Stimulated activated CD4-positive, alpha-beta T cell treated with anti-CD3 and anti-CD28 coated beads, Interleukin-2, amount 100 ng/mL, for 24 hours (primary cell): ENCODE measurements at regions not wholly inside any gene's neighbourhood (a gene's known extent, or its start where the extent isn't known, plus 50 kb on each side); places are given as distances from the start of the nearest gene placed in this dataset.
"Not testable (repeated sequence)": the region's sequence is repeated elsewhere in the genome, so short reads cannot be mapped to it uniquely, and the experiment has no call there.

Experiments used
- DNase-seq, 2 donors: peaks; one replicate each; pipeline ENCODE4 v3.0.0-alpha.2; 2020

DNA sequence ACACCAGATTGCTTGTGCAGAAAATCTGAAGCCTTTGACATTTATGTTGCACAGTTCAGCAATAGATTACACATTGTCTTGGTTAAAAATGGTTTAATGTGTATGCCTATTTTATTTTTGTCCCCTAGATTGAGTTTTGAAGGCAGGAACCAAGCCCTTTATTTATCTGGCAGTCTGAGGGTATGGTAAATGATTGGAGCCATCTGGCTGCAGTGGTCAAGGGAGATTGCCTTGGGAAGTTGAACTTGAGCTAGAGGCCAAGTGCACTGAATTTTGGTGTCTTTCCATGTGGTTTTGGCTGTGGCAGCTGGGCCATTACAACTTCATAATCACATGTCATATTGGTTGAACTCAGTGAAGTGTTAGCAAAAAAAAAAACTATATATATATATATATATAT lies 248.7 kb upstream of the C2CD4B start:
- DNase-seq: no peak

DNA sequence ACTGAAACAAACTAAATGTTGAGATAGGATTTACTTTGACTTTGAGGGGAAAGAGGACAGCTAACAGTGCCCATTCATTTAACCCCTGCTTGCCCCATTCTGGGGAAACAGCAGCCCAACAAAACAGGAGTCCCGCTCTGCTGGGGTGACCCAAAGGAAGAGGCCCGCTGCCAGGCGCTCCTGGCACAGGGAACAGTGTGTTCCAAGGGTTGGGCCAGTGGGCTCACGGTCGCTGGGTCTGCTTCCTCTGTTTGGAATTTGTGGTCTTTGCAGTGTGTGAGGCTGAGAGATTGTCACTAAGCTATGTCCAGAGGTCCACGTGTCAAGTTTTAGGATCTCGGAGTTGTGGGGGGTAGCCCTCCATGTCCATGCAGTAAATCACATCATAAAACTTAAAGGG lies 250.4 kb upstream of the C2CD4B start:
- DNase-seq: no peak

DNA sequence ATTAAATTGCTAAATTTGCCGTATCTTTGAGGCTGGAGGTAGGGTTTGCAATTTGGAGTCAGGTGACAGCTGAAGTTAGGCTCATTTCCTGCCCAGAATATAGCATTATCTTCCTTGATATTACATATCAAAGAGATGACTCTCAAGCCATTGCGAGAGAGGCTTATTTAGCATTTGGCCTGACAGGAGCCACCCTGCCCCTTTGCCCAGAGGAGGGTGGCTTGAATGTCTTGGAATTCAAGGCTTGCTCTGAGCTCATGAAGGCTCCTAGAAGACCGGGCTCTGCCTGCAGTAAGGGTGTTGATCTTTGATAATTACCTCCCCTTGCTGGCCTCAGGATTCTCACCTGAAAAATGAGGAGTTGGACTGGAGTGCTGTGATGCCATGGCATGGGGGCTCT lies 251.4 kb upstream of the C2CD4B start:
- DNase-seq: no peak

DNA sequence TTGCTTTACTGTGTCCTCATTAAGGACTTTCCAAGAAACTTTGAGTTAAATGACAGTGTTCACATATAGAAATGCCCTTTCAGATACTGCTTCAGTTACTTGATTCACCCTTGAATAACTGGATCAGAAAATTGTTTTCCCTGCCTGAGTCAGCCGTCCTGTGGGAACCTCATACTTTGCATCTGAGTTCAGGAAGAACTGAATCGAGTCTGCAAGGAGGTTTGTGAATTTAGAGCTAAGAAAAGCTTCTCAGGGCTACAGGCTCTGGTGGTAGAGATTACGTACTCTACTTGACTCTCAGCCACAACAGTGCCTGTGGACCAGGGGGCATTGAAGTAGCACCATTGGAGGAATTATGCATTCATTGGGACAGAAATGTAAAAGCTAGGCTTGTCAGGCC lies 252.4 kb upstream of the C2CD4B start:
- DNase-seq: no peak

DNA sequence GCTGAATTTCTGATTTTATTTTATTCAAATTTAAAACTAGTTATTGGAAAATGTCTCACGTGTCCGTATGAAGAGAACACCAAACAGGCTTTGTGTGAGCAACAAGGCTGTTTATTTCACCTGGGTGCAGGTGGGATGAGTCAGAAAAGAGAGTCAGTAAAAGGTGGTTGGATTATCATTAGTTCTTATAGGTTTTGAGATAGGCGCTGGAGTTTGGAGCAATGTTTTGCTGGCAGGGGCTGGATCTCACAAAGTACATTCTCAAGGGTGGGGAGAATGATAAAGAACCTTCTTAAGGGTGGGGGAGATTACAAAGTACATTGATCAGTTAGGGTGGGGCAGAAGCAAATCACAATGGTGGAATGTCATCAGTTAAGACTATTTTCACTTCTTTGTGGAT lies 253.4 kb upstream of the C2CD4B start:
- DNase-seq: not testable (repeated sequence)

DNA sequence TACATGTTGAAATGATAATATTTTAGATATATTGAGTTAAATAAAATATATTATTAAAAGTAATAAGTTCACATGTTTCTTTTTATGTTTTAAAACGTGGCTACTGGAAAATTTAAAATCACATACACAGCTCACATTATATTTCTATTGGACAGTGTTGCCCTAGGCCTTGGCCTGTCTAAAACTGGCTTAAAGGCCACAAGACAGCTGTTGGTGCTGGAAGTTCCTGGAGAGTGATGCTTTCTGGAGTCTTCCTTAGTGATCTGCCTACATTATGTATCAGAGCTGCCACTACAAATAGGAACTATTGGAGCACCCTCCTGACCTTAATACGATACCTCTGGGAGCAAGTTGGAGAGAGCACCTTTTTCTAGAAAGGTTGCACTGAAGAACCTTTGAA lies 254.1 kb upstream of the C2CD4B start:
- DNase-seq: no peak

DNA sequence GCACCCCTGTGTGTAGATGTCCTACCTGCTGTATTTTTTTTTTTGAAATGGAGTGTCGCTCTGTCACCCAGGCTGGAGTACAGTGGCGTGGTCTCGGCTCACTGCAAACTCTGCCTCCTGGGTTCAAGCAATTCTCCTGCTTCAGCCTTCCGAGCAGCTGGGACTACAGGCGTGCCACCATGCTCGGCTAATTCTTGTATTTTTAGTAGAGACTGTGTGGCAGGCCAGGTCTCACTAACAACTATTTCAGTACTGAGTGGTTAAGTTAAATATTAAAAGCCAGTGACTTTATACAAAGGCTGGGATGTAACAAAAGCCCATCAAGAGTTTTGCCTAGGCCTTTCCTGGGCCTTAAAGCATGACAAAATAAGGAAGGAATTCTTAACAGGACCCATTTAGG lies 255.3 kb upstream of the C2CD4B start:
- DNase-seq: not testable (repeated sequence)

DNA sequence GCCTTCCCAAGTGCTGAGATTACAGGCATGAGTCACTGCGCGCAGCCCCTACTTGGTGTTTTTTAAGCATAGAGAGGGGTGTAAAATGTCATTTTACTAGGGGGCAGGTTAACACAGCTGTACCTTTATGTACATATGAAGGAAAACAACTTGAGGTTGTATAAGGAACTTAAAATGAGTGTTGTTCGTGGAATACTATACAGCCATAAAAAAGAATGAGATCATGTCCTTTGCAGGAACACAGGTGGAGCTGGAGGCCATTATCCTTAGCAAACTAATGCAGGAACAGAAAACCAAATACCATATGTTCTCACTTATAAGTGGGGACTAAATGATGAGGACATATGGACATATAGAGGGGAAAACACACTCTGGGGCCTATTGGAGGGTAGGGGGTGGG lies 256.2 kb upstream of the C2CD4B start:
- DNase-seq: no peak

DNA sequence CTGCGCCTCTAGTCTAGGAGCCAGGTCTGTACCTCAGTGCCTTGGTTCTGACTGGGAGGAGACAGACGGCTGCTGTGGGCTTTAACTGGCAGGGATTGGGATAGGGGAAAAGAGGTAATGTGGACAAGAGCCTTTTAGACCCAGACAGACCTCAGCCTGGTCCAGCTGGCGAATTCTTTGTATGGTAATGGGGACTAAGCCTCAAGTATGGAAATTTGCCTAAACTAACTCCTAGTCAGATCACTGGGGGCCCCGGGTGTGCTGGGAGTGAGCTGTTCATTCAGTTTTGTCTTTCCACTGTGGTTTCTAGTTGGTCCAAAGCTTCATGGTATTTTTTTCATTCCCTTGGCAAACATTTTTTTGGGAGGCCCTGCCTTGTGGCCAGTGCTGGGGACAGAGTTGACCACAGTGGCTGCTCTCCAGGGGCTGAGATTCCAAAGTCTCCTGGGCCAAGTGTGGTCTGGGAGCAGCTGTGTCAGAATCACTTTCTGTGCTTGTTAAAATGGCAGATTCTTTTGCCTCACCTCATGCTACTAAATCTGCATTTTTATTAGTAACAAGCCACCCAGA lies 261.4 kb upstream of the C2CD4B start:
- no peak for DNase-seq

DNA sequence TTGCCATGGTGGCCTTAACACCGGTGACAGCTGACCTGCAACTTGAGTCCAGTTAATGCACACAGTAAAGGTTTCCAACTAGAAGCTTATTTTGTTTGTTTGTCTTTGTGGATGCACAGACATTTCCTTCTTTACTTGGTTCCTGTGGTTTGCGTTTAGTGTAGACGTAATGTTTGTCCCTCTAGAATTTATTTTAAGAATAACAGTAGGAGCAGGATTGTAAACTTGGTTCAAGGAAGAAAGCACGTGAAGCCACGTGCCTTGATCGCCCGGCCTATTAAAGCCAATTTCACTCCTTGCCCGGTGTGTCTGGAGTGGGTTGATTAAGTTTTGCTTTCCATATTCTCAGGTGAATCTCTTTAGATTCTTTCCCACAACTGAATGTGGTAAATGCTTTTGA lies 263.2 kb upstream of the C2CD4B start:
- DNase-seq: no peak

DNA sequence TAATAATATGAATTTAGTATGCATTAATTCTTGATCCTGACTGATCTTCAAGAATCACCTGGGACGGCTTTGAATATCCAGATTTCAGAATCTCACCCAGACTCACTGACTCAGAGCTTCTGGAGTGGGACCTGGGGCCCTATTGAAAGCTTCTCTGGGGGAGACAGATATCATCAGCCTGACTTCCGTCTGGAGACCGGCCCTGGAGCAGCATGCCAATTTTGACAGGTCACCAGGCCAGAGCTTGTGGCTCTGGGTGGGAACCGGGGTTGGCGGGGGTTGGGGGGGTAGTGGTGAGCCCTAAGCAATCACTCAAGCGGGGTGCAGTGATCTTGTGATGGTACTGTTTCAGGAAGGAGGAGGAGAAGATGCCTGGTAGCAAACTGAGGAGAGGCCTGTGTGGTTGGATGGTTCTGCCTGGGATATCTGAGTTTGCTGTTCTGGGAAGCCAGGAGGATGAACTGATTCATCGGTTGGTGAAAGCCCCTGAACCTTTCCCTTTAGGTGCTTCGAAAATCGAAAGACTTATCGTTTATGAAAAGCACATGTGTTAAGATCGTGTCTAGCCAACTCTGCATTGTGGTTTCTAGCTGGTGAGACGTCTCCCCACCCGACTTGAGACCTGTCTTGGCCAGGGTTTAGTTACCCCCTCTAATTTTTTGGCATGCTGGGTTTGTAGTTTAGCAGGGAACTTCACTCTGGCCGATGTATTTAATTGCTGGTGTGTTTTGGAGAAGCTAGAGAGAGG lies 263.9 kb upstream of the C2CD4B start:
- no peak for DNase-seq

DNA sequence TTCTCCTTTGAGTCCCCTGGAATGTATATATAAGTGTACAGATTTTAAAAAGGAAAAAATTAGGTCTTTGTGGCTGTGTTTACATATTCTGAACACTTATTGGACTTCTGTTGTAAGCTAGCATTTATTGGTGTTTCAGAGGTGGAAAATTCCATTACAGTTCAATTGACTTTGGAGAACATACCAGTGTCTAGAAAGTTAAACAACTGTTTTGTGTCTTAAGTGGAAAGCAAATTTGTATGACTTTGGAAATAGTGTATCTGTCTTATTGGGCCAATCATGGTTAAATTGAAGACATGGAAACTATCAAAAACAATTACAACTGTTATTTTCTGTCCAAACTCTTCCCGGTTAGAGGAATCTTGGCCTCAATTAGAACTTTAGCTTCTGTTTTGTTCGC lies 265.0 kb upstream of the C2CD4B start:
- DNase-seq: no peak

DNA sequence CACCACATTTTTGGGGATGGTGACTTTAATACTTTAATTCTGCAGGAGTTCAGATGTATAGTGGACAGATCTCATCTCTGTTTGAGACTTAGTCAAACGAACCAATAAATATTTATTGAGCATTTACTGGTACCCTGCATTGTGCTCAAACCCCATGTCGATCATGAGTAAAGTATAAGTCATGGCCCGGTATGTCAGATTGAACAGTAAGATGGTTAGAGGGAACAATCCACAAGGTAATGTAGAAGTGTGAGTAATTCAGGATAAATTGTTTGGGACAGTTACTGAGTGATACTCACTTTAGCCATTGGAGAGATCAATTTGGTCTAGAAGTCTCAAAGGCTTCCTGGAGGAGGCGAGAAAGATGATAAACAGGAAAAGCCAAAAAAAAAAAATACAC lies 265.5 kb upstream of the C2CD4B start:
- DNase-seq: no peak

DNA sequence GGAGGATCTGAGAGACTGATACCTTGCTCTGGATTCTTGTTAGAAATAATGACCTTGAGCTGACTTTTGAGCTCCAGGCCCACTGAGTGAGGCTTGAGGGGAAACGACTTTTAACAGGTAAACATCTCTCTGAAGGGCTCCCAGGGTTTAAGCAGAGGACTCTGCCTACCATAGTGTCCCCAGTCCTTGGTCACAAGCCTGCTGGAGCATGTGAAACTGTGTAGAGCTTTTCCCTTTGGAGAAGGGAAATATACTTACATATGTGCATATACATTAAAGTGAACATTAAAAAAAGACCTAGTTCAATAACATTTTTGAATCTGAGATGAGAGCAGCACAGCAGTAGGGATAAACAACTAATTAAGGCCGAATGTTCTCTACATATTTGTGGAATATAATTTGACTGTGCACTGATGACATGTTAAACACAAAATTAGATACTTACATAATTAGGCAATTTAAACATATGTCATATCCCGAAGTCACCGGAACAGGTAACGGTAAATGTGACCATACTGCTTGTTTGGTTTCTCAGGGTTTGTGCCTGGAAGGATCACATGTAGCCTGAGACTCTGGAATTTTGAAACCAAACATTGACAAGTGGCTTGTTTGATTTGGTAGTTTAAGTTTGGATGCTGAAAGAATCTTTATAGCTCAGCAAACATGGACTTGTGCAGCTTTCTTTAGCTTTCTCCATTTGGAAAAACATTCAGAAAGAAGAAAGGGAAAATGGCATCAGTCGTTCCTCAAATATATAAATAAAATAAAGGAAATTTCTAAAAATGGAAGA lies 266.1 kb upstream of the C2CD4B start:
- no peak for DNase-seq

DNA sequence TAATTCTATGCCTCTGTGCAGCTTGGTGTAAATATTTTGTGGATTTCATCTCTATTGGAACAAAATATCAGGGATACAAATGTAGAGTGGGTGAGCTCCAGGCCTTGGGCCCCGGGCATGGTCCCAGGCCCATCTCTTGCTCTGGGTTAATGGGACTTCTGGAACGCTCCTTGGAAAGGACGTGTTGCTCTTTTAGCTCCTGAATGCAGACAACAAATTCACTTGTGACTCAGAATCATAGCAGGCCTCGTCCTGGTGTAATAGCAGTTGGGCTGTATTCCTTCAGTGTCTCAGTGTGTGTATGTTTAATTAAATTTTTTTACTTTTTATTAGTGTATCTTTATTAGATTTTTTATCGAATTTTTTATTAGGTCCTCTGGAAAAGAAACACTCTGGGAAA lies 266.7 kb upstream of the C2CD4B start:
- DNase-seq: no peak

DNA sequence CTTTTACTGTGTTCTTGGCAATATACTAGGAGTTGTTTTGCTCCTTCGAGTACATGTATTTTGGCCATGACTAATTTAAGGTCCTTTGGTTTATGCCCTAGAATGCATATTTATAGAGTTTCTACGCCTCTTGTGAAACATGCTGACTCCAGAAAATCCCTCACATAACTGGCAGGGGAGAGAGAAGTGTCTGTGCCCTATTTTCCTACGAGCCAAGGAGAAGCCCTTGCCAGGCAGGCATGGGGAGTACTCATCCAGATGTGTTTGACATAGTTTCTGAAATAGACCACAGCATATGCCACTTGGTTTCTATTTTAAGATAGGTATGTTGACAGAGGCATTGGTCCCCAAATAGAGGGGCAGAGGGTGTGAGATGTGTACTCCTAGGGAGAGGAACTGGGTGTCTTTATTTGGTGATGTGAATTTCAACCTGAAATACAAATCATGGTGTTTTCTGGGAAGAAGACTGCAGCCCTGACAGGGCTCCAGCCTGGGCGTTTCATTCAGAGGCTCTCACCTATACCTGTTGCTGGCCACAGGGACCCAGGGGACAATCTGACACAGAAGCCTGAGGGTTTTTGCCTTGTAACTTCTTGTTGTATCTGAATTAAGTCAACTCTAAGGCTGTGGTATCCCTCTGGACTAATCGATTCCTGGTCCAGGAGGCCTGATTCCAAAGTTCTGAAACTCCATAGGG lies 267.8 kb upstream of the C2CD4B start:
- DNase-seq: no peak

DNA sequence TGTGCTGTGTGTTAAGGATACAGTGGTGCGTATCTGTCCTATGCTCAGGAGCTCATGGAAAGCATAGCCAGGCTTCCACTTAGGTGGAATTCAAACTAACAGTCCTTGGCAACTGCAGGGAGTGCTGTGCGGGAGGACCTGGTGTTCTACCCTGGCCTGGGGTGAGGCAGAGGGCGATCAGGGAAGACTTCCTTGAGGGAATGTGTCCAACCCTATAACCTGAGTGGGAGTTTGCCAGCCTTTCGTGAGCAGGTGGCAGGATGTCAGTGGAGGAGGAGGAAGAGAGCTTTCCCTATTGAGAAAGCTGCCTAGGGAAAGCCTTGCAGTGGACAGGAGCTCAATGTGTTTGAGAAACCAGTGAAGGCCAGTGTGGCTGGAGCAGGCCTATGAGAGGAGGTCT lies 271.1 kb upstream of the C2CD4B start:
- DNase-seq: no peak

DNA sequence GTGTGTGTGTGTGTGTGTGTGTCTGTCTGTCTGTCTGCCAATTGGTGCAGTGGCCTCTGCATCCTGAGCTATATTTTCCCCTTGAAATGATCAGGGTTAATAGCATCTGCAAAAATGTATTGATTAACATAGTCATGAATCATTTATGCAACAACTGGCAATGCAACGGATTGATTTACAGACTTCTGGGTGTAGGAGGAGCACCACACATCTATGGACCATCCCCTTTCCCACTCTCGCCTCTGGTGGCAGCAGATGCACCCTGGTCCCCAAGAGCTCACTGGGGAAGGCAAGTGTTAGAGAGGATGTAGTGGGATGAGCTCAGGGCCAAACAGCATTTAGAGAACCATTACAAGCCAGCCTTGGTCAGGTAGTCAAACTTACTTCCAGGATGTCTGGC lies 272.7 kb upstream of the C2CD4B start:
- no peak for DNase-seq

DNA sequence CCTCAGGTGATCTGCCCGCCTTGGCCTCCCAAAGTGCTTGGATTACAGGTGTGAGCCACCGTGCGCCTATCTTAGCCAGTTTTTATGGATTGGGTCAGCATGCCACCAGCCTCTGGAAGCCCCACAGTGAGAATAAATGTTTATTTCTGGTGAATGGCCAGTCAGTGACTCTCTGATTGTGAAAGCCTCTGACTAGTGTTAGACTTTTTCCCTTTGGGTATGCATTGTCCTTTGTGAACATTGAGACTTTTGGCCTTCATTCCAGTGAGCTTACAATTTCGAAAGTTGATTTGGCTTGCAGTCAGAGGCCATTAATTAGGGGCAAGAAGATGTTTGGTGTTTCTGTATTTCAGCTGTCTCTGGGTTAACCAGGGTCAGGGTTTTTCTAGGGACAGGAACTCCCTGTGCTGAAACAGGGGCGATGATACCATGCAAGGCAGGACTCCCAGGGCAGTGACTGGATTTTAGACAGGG lies 274.5 kb upstream of the C2CD4B start:
- no peak for DNase-seq

DNA sequence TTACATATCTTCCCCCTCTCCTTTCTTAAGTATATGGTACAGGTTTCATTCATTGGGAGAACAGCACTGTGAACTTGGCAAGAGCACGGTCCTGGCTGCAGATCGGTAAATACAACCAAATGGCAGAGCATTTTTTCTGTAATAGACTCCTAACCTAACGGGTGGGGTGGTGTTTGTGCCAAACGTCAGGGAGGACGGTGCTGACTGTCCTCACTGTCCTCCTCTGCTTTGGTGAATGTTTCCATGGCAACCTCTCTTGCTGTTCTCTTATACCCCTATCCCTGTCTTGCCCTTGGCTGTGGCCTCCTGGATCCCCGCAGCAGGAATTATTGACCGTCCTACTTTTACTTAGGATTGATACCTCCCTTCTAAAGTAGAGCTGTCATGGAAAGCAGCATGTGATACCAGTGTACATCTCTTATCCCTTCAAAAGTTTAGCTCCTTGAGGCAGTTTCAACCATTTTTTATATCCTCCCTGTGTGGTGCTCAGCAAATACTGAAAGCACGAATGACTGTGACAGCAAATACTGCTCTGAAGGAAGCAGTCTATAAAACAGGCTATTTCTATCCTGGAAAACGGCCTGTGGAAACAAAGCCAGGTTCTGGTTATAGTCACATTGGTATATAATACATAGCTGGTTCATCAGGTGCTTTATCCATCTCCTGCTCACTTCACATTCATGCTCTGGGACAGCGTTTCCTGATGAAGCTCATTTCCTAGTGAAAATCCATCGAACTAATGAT lies 275.4 kb upstream of the C2CD4B start:
- no peak for DNase-seq

DNA sequence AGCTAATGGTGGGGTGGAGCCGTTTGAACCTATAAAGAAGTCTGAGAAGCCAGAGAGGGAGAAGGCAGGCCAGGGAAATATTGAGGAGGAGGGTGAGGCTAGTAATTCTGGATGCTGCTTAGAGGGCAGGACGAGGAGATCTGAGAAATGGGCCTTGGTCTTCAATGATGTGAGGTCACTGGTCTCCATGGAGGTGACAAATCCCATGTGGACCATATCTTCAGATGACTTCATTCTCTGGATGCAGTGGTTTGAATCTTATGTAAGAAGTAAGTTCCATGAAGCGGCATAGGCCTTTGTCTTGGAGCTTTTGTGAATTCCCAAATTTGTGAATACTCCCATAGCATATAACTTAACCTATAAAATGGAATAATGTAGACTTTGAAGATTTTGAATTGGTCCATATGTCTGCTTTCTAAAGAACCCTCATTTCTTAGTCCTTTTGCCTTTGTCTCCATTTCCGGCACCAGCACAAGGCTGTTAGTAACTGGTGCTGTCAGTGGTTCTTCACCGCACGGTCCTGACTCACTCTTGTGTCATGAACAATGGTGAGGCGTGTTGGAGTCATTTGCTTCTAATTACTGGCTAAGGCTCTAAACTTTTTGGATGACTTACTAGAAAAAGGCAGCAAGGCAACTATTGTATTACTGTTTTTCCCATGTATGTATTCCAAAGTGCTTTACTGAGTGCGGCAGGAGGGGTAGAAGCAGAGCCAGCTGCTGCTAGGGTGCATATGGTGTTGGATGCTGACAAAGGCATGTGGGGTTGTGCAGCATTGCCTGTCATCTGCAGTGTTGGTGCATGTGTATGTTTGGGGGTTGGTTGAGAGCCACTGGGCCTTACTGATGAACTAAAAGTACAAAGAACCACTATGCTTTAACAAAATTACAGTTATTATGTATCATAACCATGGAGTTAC lies 279.3 kb upstream of the C2CD4B start:
- DNase-seq: no peak

DNA sequence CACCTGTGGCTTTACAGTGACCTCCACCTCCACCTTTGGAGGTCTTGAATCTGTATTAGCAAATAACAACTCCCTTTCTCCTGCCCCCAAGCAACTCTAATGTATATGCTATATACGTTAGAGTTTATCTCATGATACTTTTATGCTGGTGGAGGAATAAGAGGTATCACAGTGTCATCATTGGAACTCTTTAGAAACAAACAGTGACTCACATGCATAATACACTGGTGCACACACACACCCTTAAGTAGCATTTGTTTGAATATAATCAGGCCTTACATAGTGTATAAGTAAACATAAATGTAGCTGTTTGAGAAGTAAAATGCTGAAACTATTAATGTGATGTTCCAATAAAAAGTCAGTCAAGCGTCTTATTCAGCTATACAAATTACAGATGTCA lies 280.2 kb upstream of the C2CD4B start:
- DNase-seq: no peak
